OCI-LY7 (cell line): ENCODE measurements at regions not wholly inside any gene's neighbourhood (a gene's known extent, or its start where the extent isn't known, plus 50 kb on each side); places are given as distances from the start of the nearest gene placed in this dataset.
"Not testable (repeated sequence)": the region's sequence is repeated elsewhere in the genome, so short reads cannot be mapped to it uniquely, and the experiment has no call there.

ENCODE experiments used
- BruUV-seq: library from RNA; stranded (reverse); fragments of 400-500 nt; replicated peaks from 2 replicates; lab custom pipeline; 2021; lab: Mats Ljungman, UMichigan
- CTCF ChIA-PET: fragments of 300-600 bp; sonication (Branson Sonifier 250); formaldehyde crosslinking; loops from one replicate; lab custom pipeline; 2022; ENCODE audit warnings: antibody characterized with exemption; ENCODE audit not compliant: unreplicated experiment; lab: Charles Lee
- POLR2A ChIA-PET: fragments of 300-600 bp; sonication (Branson Sonifier 250); formaldehyde crosslinking; loops from one replicate; lab custom pipeline; 2022; ENCODE audit warnings: antibody characterized with exemption; lab: Charles Lee
- DNase-seq: peaks from one replicate; pipeline ENCODE4 v3.0.0-alpha.2; 2015; ENCODE audit warnings: low spot score
- H2AFZ ChIP-seq: fragments of 200-600 bp; sonication (generic), shearing (Covaris generic); 2 replicates; pipeline ENCODE4 v1.6.1; 2014; ENCODE audit warnings: mild to moderate bottlenecking, antibody characterized with exemption, low read length, moderate library complexity
- H3K27ac ChIP-seq: fragments of 200-600 bp; sonication (generic); 2 replicates; pipeline ENCODE4 v1.5.1; 2014; ENCODE audit warnings: mixed run types, low read depth, mild to moderate bottlenecking, moderate library complexity, low read length, inconsistent platforms; ENCODE audit not compliant: poor library complexity, severe bottlenecking
- H3K36me3 ChIP-seq: fragments of 200-600 bp; sonication (generic); 2 replicates; pipeline ENCODE4 v1.6.1; 2014; ENCODE audit warnings: mild to moderate bottlenecking, antibody characterized with exemption, low read length, moderate library complexity, mixed read lengths; ENCODE audit not compliant: insufficient read depth
- H3K4me1 ChIP-seq: fragments of 200-600 bp; sonication (generic); 2 replicates; pipeline ENCODE4 v1.5.1; 2014; ENCODE audit warnings: mild to moderate bottlenecking, low read length; ENCODE audit not compliant: insufficient read depth, poor library complexity, severe bottlenecking
- H3K4me2 ChIP-seq: fragments of 200-600 bp; sonication (generic); 2 replicates; pipeline ENCODE4 v1.6.1; 2014; ENCODE audit warnings: mild to moderate bottlenecking, low read length
- H3K4me3 ChIP-seq: fragments of 200-600 bp; sonication (generic); 2 replicates; pipeline ENCODE4 v1.5.1; 2014; ENCODE audit warnings: mild to moderate bottlenecking, low read depth, low read length; ENCODE audit not compliant: poor library complexity, severe bottlenecking
- H3K79me2 ChIP-seq: fragments of 200-600 bp; sonication (generic); 2 replicates; pipeline ENCODE4 v1.6.1; 2016; ENCODE audit warnings: low read depth, mild to moderate bottlenecking, low read length, moderate library complexity, mixed read lengths; ENCODE audit not compliant: insufficient read depth
- H3K9me2 ChIP-seq: fragments of 200-600 bp; sonication (generic); 2 replicates; pipeline ENCODE4 v1.6.1; 2016; ENCODE audit warnings: mild to moderate bottlenecking, low read length, mixed read lengths; ENCODE audit not compliant: insufficient read depth
- H3K9me3 ChIP-seq: fragments of 200-600 bp; sonication (generic); 2 replicates; pipeline ENCODE4 v1.6.1; 2014; ENCODE audit warnings: mild to moderate bottlenecking, mixed run types, low read length, mixed read lengths
- H4K20me1 ChIP-seq: fragments of 200-600 bp; sonication (generic); 2 replicates; pipeline ENCODE4 v1.6.1; 2014; ENCODE audit warnings: mild to moderate bottlenecking, antibody characterized with exemption, low read length, moderate library complexity, mixed read lengths; ENCODE audit not compliant: insufficient read depth
- intact Hi-C: fragments of 100-400 bp; cut with micrococcal nuclease; formaldehyde crosslinking; loops from one replicate; pipeline ENCODE4 v1.10.0; 2022; ENCODE audit not compliant: unreplicated experiment

DNA sequence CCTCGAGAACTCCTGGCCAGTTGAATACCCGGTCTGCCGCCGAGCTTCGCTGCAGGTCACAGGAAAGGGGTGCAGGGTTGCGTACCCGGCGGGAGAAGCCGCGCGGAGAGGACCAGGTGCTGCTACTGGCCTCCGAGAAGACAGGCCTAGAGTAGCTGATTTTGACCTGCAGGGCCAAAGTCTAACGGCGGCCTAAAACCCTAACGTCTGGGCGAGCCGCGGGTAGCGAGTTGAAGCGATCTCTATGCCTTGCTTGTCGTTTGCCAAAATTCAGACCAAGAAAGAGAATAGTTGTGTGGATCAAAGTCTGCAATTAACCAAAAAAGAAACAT, 133.2 kb downstream of the FAM72C start:
- H3K4me3 ChIP-seq, H3K36me3 ChIP-seq, H2AFZ ChIP-seq, intact Hi-C loops, H3K4me2 ChIP-seq, DNase-seq, H3K79me2 ChIP-seq, CTCF ChIA-PET, H3K4me1 ChIP-seq, H3K9me3 ChIP-seq, BruUV-seq, H3K27ac ChIP-seq, H3K9me2 ChIP-seq, H4K20me1 ChIP-seq, POLR2A ChIA-PET: not testable (repeated sequence)

DNA sequence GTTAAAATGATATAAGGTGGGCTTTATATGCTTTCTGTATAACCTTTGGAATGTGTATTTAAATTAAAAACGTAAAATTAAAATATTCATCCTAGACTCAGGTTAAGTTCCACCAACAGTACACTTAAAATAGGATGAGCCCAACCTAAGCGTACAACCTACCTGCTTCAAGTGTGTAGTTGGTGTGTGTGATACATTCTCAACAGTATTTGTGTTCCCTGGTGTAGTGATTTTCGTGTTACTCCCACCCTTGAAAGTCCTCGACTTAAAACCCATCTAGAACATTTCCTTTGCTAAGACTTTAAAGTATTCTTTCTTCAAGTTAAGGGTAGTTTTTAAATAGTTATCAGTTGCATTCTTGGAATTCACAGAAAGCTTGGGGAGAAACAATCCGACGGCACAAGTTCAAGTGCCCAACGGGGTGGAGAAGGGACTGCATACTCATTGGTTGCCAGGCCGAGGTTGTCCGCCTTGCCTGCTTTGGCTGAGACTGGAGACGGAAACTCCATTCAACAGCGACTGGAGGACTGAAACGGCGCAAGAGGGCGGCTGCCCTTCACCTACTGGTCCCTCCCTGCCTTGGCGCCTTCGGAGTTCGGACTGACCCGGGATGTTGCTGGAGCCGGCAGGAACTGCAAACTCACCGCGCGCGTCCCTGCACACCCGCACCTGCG, 133.7 kb downstream of the FAM72C start:
- BruUV-seq, CTCF ChIA-PET: not testable (repeated sequence)

DNA sequence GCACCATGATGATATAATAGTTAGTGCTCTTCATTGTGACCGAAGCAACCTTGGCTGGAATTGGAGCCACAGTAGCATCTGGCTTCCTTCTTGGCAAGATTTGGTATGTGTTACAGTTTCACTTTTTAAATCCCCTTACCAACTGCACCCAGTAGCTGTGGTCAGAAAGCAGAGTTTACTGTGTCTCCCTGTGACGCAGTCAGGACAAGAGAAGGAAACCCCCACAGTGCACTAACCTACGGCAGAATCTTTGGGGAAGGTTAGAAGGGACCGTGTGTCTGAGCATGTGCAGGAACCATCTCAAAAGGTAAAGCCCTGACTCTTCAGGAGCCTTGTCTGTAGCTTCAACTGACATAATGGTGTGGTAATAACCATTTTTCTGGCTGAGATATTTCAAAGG, 138.4 kb downstream of the FAM72C start:
- CTCF ChIA-PET, H2AFZ ChIP-seq, BruUV-seq, H3K4me2 ChIP-seq, H4K20me1 ChIP-seq, H3K9me2 ChIP-seq, POLR2A ChIA-PET, DNase-seq, H3K4me1 ChIP-seq, H3K4me3 ChIP-seq, H3K27ac ChIP-seq, H3K9me3 ChIP-seq, intact Hi-C loops, H3K36me3 ChIP-seq, H3K79me2 ChIP-seq: not testable (repeated sequence)

More for the DNA sequence above, 133.7 kb downstream of the FAM72C start:
- H3K9me2 ChIP-seq, H3K9me3 ChIP-seq, H3K36me3 ChIP-seq, H3K27ac ChIP-seq, H2AFZ ChIP-seq, intact Hi-C loops, H3K4me3 ChIP-seq, POLR2A ChIA-PET, H3K4me1 ChIP-seq, H4K20me1 ChIP-seq, H3K4me2 ChIP-seq, DNase-seq, H3K79me2 ChIP-seq: not testable (repeated sequence)

DNA sequence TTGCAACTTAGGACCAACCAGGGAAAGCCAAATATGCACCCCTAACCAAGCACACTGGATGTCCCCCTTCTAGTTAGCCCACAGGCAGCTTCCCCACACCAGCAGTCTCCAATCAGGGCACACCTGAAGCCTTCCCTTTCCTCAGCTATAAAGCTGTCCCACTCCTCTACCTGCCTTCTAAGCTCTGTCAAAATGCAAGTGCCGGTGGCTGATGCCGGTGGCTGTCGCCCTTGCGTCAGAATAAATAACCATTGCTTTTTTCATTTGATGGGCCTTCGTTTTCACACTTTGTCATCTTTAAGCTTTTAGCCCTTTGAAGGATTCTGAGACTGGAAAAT, 139.4 kb downstream of the FAM72C start:
- DNase-seq, H3K4me1 ChIP-seq, POLR2A ChIA-PET, H3K36me3 ChIP-seq, H3K79me2 ChIP-seq, BruUV-seq, H3K4me2 ChIP-seq, H3K9me2 ChIP-seq, H4K20me1 ChIP-seq, intact Hi-C loops, H3K27ac ChIP-seq, H2AFZ ChIP-seq, H3K4me3 ChIP-seq, H3K9me3 ChIP-seq, CTCF ChIA-PET: not testable (repeated sequence)

DNA sequence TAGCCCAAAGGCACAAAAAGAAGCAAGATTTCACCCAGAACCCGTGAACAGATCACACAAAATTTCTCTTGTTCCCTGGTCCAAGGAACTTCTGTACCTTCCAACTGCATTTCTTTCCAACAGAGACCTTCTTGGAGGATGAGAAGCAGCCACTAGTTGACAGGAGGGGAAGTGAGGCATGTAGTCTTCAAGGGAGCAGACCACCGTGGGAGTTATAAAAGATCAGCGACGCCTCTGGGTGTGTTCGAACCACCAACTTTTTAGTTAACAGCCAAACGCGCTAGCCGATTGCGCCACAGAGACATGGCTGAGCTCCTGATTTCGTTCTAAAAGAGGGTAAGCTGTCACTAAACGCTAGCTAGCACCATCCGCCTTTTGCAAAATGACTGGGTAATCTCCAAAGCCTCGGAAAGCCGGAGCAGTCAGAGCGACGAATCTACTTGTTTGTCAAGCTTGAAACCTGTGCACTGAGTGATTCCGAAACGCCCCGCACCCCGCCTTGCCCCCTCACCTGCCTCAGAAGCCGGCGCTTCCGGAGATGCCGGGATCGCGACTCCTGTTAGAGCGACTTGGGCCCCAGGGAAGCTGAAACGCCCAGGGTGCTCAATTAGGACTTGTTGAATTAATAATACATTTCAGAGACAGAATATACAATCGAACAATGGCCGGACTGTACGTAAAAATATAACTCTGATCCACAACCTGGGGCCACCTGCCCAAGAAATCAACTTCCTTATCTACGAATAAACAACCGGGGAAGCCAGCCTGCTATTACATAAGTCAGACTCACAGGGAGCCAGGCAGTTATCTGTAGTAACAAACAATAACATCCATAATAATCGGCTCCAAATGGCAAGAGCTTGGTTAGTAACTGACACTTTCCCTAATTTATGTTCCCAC, 140.1 kb downstream of the FAM72C start:
- BruUV-seq, result not testable (repeated sequence)

DNA sequence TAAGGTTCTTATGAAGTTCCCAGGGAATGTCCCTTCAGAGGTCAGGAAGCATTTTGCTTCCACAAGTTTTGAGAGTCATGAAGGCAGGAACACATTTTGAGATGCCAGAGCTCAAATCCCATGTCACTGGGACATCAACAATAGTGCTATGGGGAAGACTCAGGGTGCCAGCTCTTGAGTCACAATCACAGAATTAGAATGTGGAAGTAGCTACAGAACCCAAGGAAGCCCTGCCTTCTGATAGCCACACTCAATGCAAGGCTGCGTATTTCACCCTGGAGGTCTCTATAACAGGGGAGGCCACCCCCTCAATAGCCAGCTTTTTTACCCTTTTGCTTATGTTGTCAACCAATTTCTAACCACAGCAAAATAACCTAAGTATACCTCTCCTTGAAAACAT, 145.6 kb downstream of the FAM72C start:
- H4K20me1 ChIP-seq, DNase-seq, H3K79me2 ChIP-seq, POLR2A ChIA-PET, intact Hi-C loops, H3K36me3 ChIP-seq, H3K9me2 ChIP-seq, H3K4me2 ChIP-seq, H3K4me1 ChIP-seq, CTCF ChIA-PET, H3K4me3 ChIP-seq, H3K27ac ChIP-seq, BruUV-seq, H3K9me3 ChIP-seq, H2AFZ ChIP-seq: not testable (repeated sequence)

More for the DNA sequence above, 140.1 kb downstream of the FAM72C start:
- H3K4me2 ChIP-seq, H3K4me1 ChIP-seq, DNase-seq, H3K9me3 ChIP-seq, H2AFZ ChIP-seq, H3K4me3 ChIP-seq, CTCF ChIA-PET, H4K20me1 ChIP-seq, H3K79me2 ChIP-seq, H3K9me2 ChIP-seq, intact Hi-C loops, POLR2A ChIA-PET, H3K27ac ChIP-seq, H3K36me3 ChIP-seq: not testable (repeated sequence)
